Adrenal gland (tissue), 9 donors: ENCODE measurements at regions not wholly inside any gene's neighbourhood (a gene's known extent, or its start where the extent isn't known, plus 50 kb on each side); places are given as distances from the start of the nearest gene placed in this dataset.

Experiments
- DNase-seq, 7 donors: peaks; one replicate each; pipeline ENCODE4 v3.0.0-alpha.2; 2019 to 2020
- H3K27ac ChIP-seq, 5 donors: fragments of 200-600 bp; sonication (generic) in 4 of 5; 1 replicate in 3 of 5; 2 replicates in 2 of 5; pipeline versions ENCODE4 v1.5.1 to v1.8.0; 2016 to 2020; ENCODE audit warnings: mild to moderate bottlenecking in 1 of 5
- H3K27me3 ChIP-seq: fragments of 200-600 bp; 2 replicates; pipeline ENCODE4 v1.8.0; 2021
- H3K36me3 ChIP-seq, 2 donors: fragments of 200-600 bp; replicated peaks in 1 of 2; 1 replicate in 1 of 2; 2 replicates in 1 of 2; pipeline versions ENCODE4 v1.5.1 to v1.8.0; 2018 to 2022
- H3K4me1 ChIP-seq, 2 donors: fragments of 200-600 bp; replicated peaks in 1 of 2; 1 replicate in 1 of 2; 2 replicates in 1 of 2; pipeline versions ENCODE4 v1.5.1 to v1.8.0; 2018 to 2021
- H3K4me3 ChIP-seq, 4 donors: fragments of 200-600 bp; sonication (generic) in 3 of 4; one replicate each; pipeline ENCODE4 v1.5.1; 2016 to 2018
- H3K9me3 ChIP-seq, 3 donors: fragments of 200-600 bp; sonication (generic) in 1 of 3; replicated peaks in 1 of 3; 1 replicate in 2 of 3; 2 replicates in 1 of 3; pipeline versions ENCODE4 v1.5.1 to v1.8.0; 2016 to 2021
- CTCF ChIP-seq, 6 experiments: fragments of 450-650 bp in 4 of 6; fragments of 200-600 bp in 2 of 6; sonication (generic) in 1 of 6; IDR thresholded peaks; 1 replicate in 5 of 6; 2 replicates in 1 of 6; pipeline versions ENCODE4 v1.5.1 to v1.8.0; 2016 to 2021; ENCODE audit warnings: antibody characterized with exemption in 6 of 6, mild to moderate bottlenecking in 2 of 6, moderate library complexity in 1 of 6
- POLR2A ChIP-seq, 2 donors: fragments of 450-650 bp; IDR thresholded peaks; one replicate each; pipeline ENCODE4 v1.6.1; 2017; ENCODE audit warnings: antibody characterized with exemption in 2 of 2, mild to moderate bottlenecking in 2 of 2, moderate library complexity in 1 of 2
- WGBS, 4 donors: extraction: QIAGEN DNeasy Blood & Tissue Kit in 2 of 4; methylation state at CpG; one replicate each; pipeline versions ENCODE4 v1.1.5 to v1.1.7; 2013 to 2017; 5-methylcytosine and 5-hydroxymethylcytosine counted together
- intact Hi-C, 2 donors: fragments of 100-400 bp; cut with DNase I; formaldehyde crosslinking; loops; one replicate each; pipeline versions ENCODE4 v1.14.1 to v1.15.0; 2022 to 2023
- donor health status: healthy with polysubstance abuse.
- donor health status: Bipolar disorder and iron deficiency.
- donor health status: DM: yes; HTN: yes; CAD: no.
- donor health status: DM: no; HTN: no; CAD: no.
- donor health status: DM: no; HTN: no; CAD: no.

DNA sequence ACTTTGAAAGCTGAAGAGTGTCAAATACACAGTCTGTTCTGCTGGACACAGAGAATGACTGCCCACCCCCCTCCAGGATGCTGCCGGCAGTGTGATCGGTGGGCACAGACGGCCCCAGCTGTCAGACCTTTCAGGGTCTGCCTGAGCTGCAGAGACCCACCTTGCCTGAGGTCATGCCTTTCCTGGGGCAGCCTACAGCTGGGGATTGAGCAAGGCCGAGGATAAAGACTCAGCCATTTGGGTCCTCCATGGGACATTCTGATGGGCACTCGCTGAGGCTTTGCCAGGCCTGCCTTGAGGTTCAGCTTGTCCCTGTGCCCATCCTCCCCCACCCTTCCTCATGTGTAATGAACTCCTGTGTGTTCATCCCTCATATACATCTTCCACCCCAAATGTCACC is 102.3 kb upstream of the SMAD3 start:
- peak in 1 of 7 donors; percentile 10 for DNase-seq
- no peaks in the 10 kb centered on the region for H3K27me3 ChIP-seq
- H3K27ac ChIP-seq = no peak overlapping the region
- H3K4me1 ChIP-seq = no peaks in the 10 kb centered on the region
- no peak overlapping the region for H3K4me3 ChIP-seq
- no peaks in the 10 kb centered on the region for H3K9me3 ChIP-seq
- no peaks in the 10 kb centered on the region for H3K36me3 ChIP-seq
- intact Hi-C loops = no loop called here
- TF ChIP-seq POLR2A (IDR thresholded peaks at IDR 0.05) = no peak
- no peak for TF ChIP-seq CTCF (IDR thresholded peaks at IDR 0.05)
- 83 to 100% (median 95%) methylated on average over 1 to 5 of the region's 5 CpGs for WGBS, 4 donors

GRCh38 chr15:66963710-66964109 is 101.7 kb upstream of the SMAD3 start:
- DNase-seq = peak in 1 of 7 donors; percentile 7
- intact Hi-C loops = no loop called here
- 88 to 100% (median 92%) methylated on average over 1 of the region's 1 CpG for WGBS, 4 donors
- Histone ChIP-seq H3K36me3 (no peaks in the 10 kb centered on the region), H3K9me3 (no peaks in the 10 kb centered on the region), H3K4me3 (no peak overlapping the region), H3K4me1 (no peaks in the 10 kb centered on the region), H3K27ac (no peak overlapping the region), H3K27me3 (no peaks in the 10 kb centered on the region)
- TF ChIP-seq POLR2A (IDR thresholded peaks at IDR 0.05) = no peak
- TF ChIP-seq CTCF (IDR thresholded peaks at IDR 0.05) = no peak

DNA sequence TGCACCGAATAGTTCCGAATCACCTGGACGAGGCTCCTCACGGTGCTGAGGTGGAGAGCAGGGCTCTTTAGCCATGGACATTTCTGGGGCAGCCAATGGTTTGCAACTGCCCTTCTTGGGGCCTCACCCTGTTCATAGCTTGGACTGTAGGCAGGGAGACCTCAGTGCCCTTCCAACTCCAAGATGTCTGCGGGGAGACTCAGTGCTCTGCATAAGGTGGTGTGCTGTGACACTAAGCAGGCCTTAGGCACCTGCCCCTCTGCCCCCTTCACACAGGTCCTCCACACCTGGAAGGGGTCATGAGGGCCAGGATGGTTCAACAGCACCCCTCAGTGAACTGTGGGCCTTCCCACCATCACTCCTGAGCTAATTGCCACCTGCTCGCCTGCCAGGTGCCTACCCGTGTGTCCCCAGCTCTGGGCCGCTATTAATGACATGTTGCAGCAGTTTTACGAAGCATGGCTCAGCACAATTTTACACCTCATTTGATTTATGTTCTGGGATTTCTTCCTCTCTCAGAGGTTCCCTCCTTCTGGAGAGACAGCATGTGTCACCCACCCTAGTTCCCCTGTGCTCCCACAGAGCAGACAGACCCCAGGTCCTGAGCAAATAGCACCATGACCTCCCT is 101.2 kb upstream of the SMAD3 start:
- Histone ChIP-seq H3K27me3 (no peaks in the 10 kb centered on the region), H3K4me3 (no peak overlapping the region), H3K27ac (no peak overlapping the region), H3K4me1 (no peaks in the 10 kb centered on the region), H3K9me3 (no peaks in the 10 kb centered on the region), H3K36me3 (no peaks in the 10 kb centered on the region)
- intact Hi-C loops = no loop called here
- no peak for TF ChIP-seq CTCF (IDR thresholded peaks at IDR 0.05)
- TF ChIP-seq POLR2A (IDR thresholded peaks at IDR 0.05) = no peak
- DNase-seq = peak in 1 of 7 donors; percentile 10
- WGBS, 4 donors = 93 to 97% (median 96%) methylated on average over 8 to 9 of the region's 9 CpGs

DNA sequence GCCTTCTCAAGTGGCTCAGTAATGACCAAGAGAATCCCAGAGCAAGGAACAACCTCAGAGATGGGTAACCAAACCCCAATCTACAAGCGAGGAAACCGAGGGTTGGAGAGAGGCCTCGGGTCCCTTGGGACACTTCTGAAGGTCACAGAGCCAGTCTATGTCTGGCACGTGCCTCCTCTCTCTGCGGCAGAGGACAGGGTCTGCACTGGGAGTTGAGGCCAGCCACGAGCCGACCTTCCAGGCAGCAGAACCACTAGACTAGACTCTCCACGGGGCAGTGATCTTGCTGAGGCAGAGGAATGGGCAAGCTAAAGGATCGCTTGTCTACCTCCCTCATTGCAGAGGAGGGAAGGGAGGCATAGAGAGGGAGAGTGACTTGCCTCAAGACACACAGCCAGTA is 100.6 kb upstream of the SMAD3 start:
- WGBS, 4 donors = 85 to 91% (median 90%) methylated on average over 7 to 9 of the region's 9 CpGs
- no peak overlapping the region for H3K4me3 ChIP-seq
- intact Hi-C loops = no loop called here
- peak in 1 of 7 donors; percentile 15 for DNase-seq
- H3K4me1 ChIP-seq = no peaks in the 10 kb centered on the region
- H3K27ac ChIP-seq = no peak overlapping the region
- TF ChIP-seq POLR2A (IDR thresholded peaks at IDR 0.05) (no peak), CTCF (IDR thresholded peaks at IDR 0.05) (no peak)
- H3K9me3 ChIP-seq = no peaks in the 10 kb centered on the region
- H3K27me3 ChIP-seq = no peaks in the 10 kb centered on the region
- no peaks in the 10 kb centered on the region for H3K36me3 ChIP-seq
